Heart left ventricle (tissue), 13 donors: ENCODE measurements at regions not wholly inside any gene's neighbourhood (a gene's known extent, or its start where the extent isn't known, plus 50 kb on each side); places are given as distances from the start of the nearest gene placed in this dataset.

ENCODE experiments used
- POLR2A ChIP-seq, 2 donors: fragments of 450-650 bp; IDR thresholded peaks; one replicate each; pipeline ENCODE4 v1.6.1; 2017; ENCODE audit warnings: antibody characterized with exemption in 2 of 2, mild to moderate bottlenecking in 2 of 2, moderate library complexity in 2 of 2
- TF ChIP-seq, protein P1 (sequence below), 12 donors: fragments of 200-600 bp; sonication (generic) in 4 of 12; IDR thresholded peaks; one replicate each; pipeline versions ENCODE4 v1.5.0 to v1.8.0; 2018 to 2022; ENCODE audit warnings: antibody characterized with exemption in 12 of 12, mild to moderate bottlenecking in 5 of 12
- donor health status: ischemic (EF 13 %, LVEDD 7.1; RV severe dilation, severe dysfunction).
- donor health status: DM: no; HTN: yes; CAD: no.
- donor health status: DM: no; HTN: no; CAD: no.
- donor health status: ischemic (EF 25% LVEDD 6.9; RV normal size, moderate dysfunction).
- donor health status: ischemic (EF 25% LVEDD 5.7; RV mildly dilated, moderate dysfunction).
- donor health status: ischemic (EF 35%, LVEDD 5.7; RV mildly dilated, moderate dysfunction).
- donor health status: nonischemic (EF 11% LVEDD 7.7; RV severe dilation, severe dysfunction).
- donor health status: DM: yes; HTN: yes; CAD: no.
- donor health status: PGD.
- donor health status: ischemic (EF 29% LVEDD 5.4; RV normal size, mild dysfunction).
- donor health status: nonischemic (EF 23%, LVEDD 6.1; RV moderate dilation, normal function).

DNA sequence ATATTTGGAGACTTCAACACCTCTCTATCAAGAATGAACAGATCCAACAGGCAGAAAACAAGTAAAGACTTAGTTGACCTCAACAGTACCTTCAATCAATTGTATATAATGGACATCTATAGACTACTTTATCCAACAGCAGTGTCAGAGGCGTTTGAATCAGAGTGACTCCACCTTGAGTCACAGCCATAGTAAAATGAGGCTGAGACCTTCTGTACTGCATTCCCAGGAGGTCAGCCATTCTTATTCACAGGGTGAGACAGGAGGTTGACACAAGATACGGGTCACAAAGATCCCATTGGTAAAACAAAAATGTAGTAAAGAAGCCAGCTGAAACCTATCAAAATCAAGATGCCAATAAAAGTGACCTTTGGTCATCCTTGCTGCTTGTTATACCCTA is 299.8 kb downstream of the CNTN3 start:
- TF ChIP-seq POLR2A (IDR thresholded peaks at IDR 0.05) = no peak
- TF ChIP-seq, protein P1, sequence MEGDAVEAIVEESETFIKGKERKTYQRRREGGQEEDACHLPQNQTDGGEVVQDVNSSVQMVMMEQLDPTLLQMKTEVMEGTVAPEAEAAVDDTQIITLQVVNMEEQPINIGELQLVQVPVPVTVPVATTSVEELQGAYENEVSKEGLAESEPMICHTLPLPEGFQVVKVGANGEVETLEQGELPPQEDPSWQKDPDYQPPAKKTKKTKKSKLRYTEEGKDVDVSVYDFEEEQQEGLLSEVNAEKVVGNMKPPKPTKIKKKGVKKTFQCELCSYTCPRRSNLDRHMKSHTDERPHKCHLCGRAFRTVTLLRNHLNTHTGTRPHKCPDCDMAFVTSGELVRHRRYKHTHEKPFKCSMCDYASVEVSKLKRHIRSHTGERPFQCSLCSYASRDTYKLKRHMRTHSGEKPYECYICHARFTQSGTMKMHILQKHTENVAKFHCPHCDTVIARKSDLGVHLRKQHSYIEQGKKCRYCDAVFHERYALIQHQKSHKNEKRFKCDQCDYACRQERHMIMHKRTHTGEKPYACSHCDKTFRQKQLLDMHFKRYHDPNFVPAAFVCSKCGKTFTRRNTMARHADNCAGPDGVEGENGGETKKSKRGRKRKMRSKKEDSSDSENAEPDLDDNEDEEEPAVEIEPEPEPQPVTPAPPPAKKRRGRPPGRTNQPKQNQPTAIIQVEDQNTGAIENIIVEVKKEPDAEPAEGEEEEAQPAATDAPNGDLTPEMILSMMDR (IDR thresholded peaks at IDR 0.05) = no peak
